Fibroblast of lung (primary cell): ENCODE measurements at regions not wholly inside any gene's neighbourhood (a gene's known extent, or its start where the extent isn't known, plus 50 kb on each side); places are given as distances from the start of the nearest gene placed in this dataset.

ENCODE experiments used
- EZH2 ChIP-seq: IDR thresholded peaks from 2 replicates; pipeline ENCODE4 v1.5.1; 2012; ENCODE audit warnings: low read length, control low read depth, mild to moderate bottlenecking; ENCODE audit errors: missing control alignments
- TF ChIP-seq, protein P1 (sequence below), 2 donors: IDR thresholded peaks in 1 of 2; conservative IDR thresholded peaks in 1 of 2; 1 replicate in 1 of 2; 2 replicates in 1 of 2; pipeline ENCODE4 v1.5.1; 2011 to 2012; ENCODE audit warnings: low read length in 2 of 2, control low read depth in 1 of 2, inconsistent platforms in 1 of 2, low read depth in 1 of 2, mild to moderate bottlenecking in 1 of 2

DNA sequence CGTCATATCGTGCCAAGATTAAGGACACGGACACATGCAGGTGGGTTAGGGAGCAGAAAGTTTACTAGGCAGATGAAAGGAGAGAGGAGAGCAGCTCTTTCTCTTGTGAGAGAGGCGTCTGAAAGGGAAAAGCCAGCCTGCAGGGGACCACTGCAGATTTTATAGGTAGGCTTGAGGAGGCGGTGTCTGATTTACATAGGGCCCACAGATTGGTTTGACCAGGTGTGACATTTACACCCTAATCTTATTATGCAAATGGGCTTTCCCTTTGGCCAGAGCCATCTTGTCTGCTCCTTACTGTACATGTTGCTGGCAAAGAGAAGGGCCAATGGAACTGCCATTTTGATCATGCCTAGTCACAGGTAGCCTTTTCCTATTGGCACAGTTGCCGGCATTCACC lies 137.2 kb upstream of the TAF11L2 start:
- TF ChIP-seq, protein P1, sequence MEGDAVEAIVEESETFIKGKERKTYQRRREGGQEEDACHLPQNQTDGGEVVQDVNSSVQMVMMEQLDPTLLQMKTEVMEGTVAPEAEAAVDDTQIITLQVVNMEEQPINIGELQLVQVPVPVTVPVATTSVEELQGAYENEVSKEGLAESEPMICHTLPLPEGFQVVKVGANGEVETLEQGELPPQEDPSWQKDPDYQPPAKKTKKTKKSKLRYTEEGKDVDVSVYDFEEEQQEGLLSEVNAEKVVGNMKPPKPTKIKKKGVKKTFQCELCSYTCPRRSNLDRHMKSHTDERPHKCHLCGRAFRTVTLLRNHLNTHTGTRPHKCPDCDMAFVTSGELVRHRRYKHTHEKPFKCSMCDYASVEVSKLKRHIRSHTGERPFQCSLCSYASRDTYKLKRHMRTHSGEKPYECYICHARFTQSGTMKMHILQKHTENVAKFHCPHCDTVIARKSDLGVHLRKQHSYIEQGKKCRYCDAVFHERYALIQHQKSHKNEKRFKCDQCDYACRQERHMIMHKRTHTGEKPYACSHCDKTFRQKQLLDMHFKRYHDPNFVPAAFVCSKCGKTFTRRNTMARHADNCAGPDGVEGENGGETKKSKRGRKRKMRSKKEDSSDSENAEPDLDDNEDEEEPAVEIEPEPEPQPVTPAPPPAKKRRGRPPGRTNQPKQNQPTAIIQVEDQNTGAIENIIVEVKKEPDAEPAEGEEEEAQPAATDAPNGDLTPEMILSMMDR (conservative IDR thresholded peaks at IDR 0.05 in 1 of 2, IDR thresholded peaks at IDR 0.05 in 1 of 2; ENCODE audit: low read depth in 1 of 2, low read length in 2 of 2) = no peak
- no peak for TF ChIP-seq EZH2
